ENCODE measurements at regions not wholly inside any gene's neighbourhood (a gene's known extent, or its start where the extent isn't known, plus 50 kb on each side); places are given as distances from the start of the nearest gene placed in this dataset.

- Histone ChIP-seq H3K36me3 (ENCODE audit: control insufficient read depth in 4 of 4, insufficient read depth in 3 of 4, low read depth in 1 of 4, low read length in 3 of 4) (no peaks in the 10 kb centered on the region), H3K4me3 (ENCODE audit: low read depth in 1 of 3, low read length in 3 of 3) (no peak overlapping the region), H3K9me3 (ENCODE audit: control insufficient read depth in 4 of 4, low read length in 3 of 4) (no peaks in the 10 kb centered on the region), H3K27me3 (ENCODE audit: control insufficient read depth in 4 of 4, insufficient read depth in 4 of 4, low read length in 3 of 4) (no peaks in the 10 kb centered on the region), H3K4me1 (ENCODE audit: control insufficient read depth in 4 of 4, insufficient read depth in 4 of 4, low read length in 3 of 4) (no peaks in the 10 kb centered on the region), H3K9ac (ENCODE audit: low read depth in 1 of 2, low read length in 2 of 2) (no peak overlapping the region), H3K27ac (ENCODE audit: low read depth in 1 of 2, low read length in 2 of 2) (no peak overlapping the region)
- WGBS, result 74% methylated on average over 6 of the region's 6 CpGs
- DNase-seq (ENCODE audit: low spot score), result no peak
- TF ChIP-seq TAF1 (conservative IDR thresholded peaks at IDR 0.05), result no peak
- TF ChIP-seq FOXA2 (IDR thresholded peaks at IDR 0.05), result no peak
- TF ChIP-seq ZBTB33 (IDR thresholded peaks at IDR 0.05), result no peak
- no peak for TF ChIP-seq NR2F2 (IDR thresholded peaks at IDR 0.05)
- no peak for TF ChIP-seq REST (IDR thresholded peaks at IDR 0.05)
- no peak for TF ChIP-seq FOXA1 (IDR thresholded peaks at IDR 0.05)
- TF ChIP-seq EGR1 (IDR thresholded peaks at IDR 0.05; ENCODE audit: low read depth in 2 of 2), result no peak
These were observed 935.8 kb upstream of the EDIL3 start for GRCh38 chr5:85320495-85320894.

- no peaks in the 10 kb centered on the region for H3K36me3 ChIP-seq (ENCODE audit: control insufficient read depth in 4 of 4, insufficient read depth in 3 of 4, low read depth in 1 of 4, low read length in 3 of 4)
- no peaks in the 10 kb centered on the region for H3K9me3 ChIP-seq (ENCODE audit: control insufficient read depth in 4 of 4, low read length in 3 of 4)
- H3K27ac ChIP-seq (ENCODE audit: low read depth in 1 of 2, low read length in 2 of 2), result no peak overlapping the region
- WGBS, result 85% methylated on average over 1 of the region's 1 CpG
- no peak overlapping the region for H3K9ac ChIP-seq (ENCODE audit: low read depth in 1 of 2, low read length in 2 of 2)
- H3K27me3 ChIP-seq (ENCODE audit: control insufficient read depth in 4 of 4, insufficient read depth in 4 of 4, low read length in 3 of 4), result no peaks in the 10 kb centered on the region
- TF ChIP-seq ATF3 (IDR thresholded peaks at IDR 0.05) (no peak), TAF1 (conservative IDR thresholded peaks at IDR 0.05) (no peak), HNF4G (IDR thresholded peaks at IDR 0.05) (no peak), SP1 (IDR thresholded peaks at IDR 0.05) (no peak), HNF4A (conservative IDR thresholded peaks at IDR 0.05) (no peak), REST (IDR thresholded peaks at IDR 0.05) (no peak), MAX (IDR thresholded peaks at IDR 0.05) (no peak), RXRA (IDR thresholded peaks at IDR 0.05) (no peak), YY1 (IDR thresholded peaks at IDR 0.05) (no peak), EGR1 (IDR thresholded peaks at IDR 0.05; ENCODE audit: low read depth in 2 of 2) (no peak)
- no peak overlapping the region for H3K4me3 ChIP-seq (ENCODE audit: low read depth in 1 of 3, low read length in 3 of 3)
- no peak for DNase-seq (ENCODE audit: low spot score)
- H3K4me1 ChIP-seq (ENCODE audit: control insufficient read depth in 4 of 4, insufficient read depth in 4 of 4, low read length in 3 of 4), result no peaks in the 10 kb centered on the region
These were observed 948.6 kb upstream of the EDIL3 start for GRCh38 chr5:85333276-85333675.

All from liver (tissue), 7 donors.